Activated gamma-delta T cell treated with anti-CD3 and anti-CD28 coated beads, Interleukin-2, amount 50 U/mL, for 16 hours (primary cell): ENCODE measurements at regions not wholly inside any gene's neighbourhood (a gene's known extent, or its start where the extent isn't known, plus 50 kb on each side); places are given as distances from the start of the nearest gene placed in this dataset.

Experiments
- DNase-seq: peaks from one replicate; pipeline ENCODE4 v3.0.0-alpha.2; 2020; ENCODE audit warnings: low read depth

GRCh38 chr1:94591823-94592570 lies 50.4 kb upstream of the F3 start:
- no peak for DNase-seq
